Ovary (tissue), 3 donors: ENCODE measurements at regions not wholly inside any gene's neighbourhood (a gene's known extent, or its start where the extent isn't known, plus 50 kb on each side); places are given as distances from the start of the nearest gene placed in this dataset.

Source experiments
- CTCF ChIP-seq, 3 donors: fragments of 450-650 bp in 2 of 3; fragments of 200-600 bp in 1 of 3; IDR thresholded peaks; one replicate each; pipeline versions ENCODE4 v1.5.1 to v1.8.0; 2016 to 2022; ENCODE audit warnings: antibody characterized with exemption in 3 of 3, mild to moderate bottlenecking in 1 of 3
- POLR2A ChIP-seq: fragments of 450-650 bp; IDR thresholded peaks from one replicate; pipeline ENCODE4 v1.6.1; 2017; ENCODE audit warnings: antibody characterized with exemption, mild to moderate bottlenecking, moderate library complexity
- donor health status: DM: no; HTN: no; CAD: no.

GRCh38 chr10:33392706-33393105, 58.2 kb upstream of the NRP1 start:
- TF ChIP-seq POLR2A, result no peak
- TF ChIP-seq CTCF (IDR thresholded peaks at IDR 0.05), result no peak
